Inflammatory macrophage treated with lipopolysaccharide for 4 hours (primary cell): ENCODE measurements at regions not wholly inside any gene's neighbourhood (a gene's known extent, or its start where the extent isn't known, plus 50 kb on each side); places are given as distances from the start of the nearest gene placed in this dataset.
"Not testable (repeated sequence)": the region's sequence is repeated elsewhere in the genome, so short reads cannot be mapped to it uniquely, and the experiment has no call there.

Experiments used
- DNase-seq: peaks from one replicate; pipeline ENCODE4 v3.0.0-alpha.2; 2020

DNA sequence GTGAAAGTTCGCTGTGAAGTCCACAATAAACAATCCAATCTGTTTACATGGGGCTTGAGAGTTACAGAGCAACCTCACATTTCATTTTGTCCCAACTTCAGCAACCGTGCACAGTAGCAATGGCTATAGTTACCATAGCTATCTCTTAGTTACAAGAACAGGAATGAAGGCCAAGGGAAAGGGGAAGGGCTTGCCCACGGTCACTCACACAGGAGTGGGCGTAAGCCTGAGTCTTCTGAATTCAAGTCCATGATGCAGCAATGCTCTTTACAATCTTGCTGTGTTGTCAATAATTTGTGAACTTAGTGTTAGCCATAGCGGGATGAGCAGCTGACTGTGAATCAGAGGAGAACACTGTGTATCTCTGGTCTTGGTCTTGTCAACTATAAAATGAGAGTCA, 102.9 kb downstream of the ADAMTS15 start:
- DNase-seq = peak; percentile 84

DNA sequence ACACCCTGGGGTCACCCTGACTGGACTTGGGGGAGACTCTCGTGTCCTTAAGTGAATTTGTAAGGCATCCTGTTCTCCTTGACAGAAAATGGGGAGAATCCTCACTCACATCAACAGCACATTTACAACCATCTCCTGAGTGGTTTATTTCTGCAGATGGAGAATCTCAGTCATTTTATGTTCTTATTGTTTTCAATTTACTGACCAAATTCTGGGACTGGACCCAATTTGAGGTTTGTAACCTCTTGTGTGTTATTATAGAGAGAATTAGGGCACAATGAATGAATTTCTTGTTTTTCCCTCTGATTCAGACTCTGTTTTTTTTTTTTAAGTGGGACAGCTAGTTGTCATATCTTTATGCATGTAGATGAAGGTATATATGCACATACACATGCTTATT, 104.9 kb downstream of the ADAMTS15 start:
- DNase-seq = no peak

DNA sequence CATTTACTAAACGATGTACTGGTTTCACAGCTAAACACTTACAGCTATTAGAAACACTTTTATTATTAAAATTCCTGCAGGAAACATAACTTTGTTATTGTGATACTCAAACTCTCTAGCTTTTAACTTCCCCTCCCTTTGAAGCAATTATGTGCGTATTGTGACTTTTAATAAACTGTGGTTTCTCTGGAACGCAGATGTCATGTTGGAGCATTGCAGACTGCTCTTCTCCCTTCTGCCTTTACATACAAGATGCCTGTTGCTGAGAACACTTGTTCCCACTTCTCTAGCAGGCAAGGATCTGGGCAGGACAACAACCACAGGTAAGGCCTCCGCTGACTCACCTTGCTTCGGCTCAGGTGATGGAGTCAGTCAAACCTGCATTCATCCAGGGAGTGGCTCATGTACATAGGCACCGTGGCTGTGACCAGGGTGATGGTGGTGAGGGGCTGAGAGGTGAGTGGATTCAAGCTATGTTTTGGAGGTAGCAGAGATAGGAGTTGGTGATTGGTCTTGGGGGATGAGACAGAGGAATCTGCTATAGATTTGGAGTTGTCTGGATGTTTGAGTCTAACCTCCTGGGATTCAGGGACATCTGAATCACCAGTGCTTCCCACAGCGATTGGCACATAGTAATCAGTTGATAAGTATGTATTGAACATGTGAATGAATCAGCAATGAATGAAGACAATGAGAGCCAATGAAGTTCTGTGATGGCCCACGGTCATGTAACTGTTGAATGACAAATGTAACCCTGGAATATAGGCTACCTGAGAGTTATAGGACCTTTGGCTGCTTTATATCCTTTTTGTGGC, 106.0 kb downstream of the ADAMTS15 start:
- no peak for DNase-seq

DNA sequence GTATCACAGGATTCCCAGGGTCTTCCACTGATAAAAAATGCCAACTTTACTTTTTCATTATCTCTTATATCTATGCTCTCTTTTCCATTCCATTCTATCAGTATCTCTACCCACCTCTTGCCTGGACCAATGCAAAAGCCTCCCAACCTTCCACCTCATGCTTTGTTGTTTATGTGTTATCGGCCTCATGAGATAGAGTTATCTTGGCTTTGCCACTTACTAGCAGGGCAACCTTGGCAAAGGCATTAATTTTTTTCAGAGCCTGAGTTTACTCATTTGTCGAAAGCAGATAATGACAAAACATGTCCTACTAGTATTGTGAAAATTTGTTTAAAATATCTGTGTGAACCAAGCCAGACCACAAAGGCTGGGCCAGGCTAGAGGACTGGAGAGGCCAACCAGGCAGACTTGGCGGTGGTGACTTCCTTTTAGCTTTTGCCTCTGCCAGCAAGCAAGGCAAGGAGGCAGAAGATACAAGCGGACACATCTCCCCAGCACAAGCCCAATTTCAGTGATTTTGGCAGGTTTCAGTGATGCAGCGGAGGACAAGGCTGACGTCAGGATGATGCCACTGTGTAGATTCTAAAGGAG, 106.9 kb downstream of the ADAMTS15 start:
- DNase-seq = no peak

DNA sequence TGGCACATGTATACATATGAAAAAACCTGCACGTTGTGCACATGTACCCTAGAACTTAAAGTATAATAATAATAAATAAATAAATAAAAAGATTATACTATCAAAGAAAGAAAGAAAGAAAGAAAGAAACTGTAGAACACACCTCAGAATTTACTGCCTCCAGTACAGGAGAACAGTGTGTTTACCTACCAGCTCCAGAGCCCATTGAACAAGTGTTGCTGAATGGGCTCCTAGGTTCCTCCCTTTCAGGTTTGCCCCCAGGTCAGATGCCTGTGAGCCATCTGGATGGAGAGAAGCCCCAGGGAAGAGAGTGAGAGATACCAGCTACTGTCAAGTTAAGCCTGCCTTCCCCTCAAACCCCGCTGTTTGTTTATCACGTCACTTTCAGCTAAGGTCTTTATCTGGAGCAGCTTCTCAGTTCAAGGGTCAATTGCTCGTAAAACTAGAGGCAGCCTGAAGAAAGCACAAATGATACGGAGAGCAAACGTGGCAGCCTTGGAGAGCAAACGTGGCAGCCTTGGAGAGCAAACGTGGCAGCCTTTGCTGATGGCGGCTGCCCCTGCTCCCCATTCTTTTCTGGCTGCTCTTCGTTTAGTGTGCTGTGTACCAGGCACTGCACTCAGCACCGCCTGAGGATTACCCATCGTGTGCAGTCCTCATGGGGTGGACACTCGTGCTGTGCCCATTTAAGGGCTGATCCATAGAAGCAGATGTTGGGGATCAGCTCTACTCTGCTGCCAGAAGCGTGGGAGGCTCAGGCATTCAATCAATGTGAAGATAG, 111.7 kb downstream of the ADAMTS15 start:
- no peak for DNase-seq

DNA sequence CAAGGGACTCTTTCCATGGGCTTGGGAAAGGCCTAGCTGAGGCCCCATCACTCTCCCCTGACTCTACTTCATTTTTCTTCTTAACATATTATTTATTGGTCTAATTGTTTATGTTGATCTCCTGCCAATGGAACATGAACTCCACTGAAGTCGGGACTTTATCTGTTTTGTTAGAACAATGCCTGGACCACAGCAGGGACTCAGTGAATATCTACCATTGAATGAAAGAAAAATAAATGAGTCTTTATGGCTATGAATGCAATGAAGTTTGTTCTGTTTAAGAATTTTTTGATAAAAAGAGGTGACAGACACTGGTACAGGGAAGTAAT, 112.3 kb downstream of the ADAMTS15 start:
- DNase-seq = no peak

DNA sequence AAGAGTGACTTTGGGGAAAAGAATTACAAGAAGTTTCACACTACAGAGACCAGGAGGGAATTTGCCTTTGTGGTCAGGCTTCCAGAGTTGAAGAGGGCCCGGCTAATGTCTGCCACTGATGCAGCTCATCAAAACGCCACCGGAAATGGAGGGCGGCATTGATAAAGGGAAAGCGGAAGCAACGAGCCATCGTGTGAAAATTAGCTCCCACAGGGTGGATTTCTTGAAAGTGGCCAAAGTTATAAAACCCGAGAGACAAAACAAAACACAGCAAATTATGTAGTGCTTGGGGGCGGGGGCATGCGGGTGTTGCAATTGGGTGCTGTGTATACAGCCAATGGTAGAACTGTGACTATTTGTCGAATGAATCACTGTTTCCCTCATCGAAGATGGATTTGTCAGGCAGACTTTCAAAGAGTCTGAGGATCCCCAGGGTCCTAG, 113.0 kb downstream of the ADAMTS15 start:
- no peak for DNase-seq

DNA sequence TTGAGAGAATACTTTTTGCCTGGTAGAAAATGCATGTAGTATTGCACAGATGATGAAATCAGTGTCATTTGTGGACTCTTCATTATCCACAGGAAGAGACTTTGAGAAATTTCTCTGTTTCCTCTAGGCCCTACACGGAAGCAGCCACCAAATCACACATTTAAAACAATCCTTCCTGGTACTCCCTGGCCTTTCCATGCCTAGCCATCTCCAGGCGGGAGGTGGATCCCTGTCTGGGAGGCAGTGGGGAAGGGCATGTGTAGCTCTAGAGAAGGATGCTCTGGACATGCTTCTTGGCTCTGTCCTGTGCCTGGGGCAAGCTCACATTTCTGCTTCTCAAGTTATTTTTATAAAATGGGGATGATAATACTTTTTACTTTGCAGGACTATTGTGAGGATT, 114.1 kb downstream of the ADAMTS15 start:
- no peak for DNase-seq

DNA sequence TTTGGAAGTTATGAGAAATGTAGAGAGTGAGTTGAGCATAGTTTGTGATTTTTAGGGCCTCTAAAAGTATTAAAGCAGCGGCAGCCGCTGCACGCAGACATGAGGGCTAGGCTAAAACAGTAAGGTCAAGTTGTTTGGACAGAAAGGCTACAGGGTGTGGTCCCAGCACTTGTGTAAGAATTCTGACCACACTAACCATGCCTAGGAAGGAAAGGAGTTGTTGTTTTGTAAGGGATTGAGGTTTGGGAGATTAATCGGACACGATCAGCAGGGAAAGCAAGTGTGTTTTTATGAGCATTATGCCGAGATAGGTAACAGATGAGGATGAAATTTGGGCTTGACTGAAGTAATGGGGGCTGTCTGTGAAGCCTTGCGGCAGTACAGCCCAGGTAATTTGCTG, 117.9 kb downstream of the ADAMTS15 start:
- not testable (repeated sequence) for DNase-seq

DNA sequence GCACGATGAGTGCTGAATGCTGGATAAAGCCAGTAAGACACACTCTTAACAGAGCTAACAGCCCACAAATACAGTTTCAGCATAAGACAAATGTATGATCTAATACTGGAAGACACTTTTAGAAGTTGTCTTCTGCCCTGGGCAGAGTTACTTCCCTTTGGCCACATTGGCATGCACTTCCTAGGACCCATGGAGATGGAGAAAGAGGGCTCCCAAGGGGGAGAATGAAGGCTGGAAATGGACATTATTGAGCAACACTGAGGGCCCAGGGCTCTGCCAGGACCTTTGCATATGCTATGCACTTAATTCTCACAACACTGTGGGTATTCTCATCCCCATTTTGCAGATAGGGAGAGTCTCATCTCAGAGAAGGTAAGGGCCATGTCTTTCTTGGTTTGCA, 123.1 kb downstream of the ADAMTS15 start:
- DNase-seq = no peak

DNA sequence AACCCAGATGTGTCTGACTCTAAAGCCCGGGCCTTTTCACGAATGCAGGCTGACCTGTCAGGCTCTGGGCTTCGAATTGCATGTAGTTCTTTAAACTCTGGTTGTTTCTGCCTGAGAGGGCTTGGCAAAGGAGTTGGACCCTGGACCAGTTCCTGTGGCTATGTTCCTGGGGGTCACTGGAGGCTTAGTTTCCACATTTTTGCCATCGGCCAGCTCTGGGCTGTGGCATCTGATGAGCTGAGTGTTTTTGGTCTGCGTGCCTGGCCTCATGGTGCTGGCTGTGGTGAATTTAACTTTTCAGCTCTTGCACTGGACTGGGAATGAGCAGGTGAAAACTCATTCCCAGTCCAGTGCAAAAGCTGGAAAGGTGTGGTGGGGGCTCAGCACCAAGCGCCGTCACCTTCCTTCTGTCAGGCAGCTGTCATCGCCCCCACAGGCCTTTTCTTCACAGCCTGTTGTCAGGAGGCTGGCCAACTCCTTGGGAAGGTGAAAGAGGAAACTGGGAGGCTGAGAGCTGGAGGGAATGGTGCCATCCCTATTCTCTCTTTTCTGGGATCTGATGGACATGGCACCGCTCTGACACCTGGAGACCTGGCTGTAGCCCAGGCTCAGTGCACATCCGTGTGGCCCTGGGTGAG, 123.6 kb downstream of the ADAMTS15 start:
- no peak for DNase-seq

DNA sequence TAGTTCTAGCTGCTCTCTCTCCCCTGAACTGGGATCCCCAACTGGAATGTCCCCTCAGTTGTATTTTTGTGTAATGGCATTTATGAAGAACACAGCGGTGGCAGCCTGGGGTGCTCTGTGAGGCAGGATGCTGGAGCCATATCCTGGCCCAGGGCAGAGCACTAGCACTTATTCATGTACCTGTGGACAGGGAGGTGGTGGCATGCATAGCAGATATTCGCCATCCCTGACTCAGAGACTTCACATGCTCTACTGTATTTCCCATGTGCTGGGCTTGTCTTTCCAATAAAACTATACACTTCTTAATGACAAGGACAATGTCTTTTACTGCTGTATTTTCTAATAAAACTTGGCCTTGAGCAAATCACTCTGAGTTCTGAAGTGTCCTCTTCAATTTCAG, 125.3 kb downstream of the ADAMTS15 start:
- no peak for DNase-seq

DNA sequence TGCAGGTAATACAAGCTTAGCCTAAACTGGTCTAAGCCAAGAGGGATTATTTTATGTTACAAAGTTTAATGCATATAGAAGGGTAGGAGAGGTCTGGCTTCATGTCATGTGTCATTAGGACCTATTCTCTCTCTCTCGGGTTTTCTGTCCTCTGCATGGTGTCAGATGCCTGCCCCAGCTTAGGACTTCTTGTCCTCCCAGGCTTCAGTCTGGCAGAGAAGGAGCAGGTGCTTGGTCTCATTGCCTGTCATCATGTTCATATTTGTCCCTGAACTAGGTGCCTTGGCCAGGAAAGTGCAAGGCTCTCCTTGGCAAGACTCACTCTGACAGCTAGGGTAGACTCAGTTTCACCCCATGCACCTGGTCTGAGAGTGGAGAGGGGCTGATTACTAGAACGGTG, 126.3 kb downstream of the ADAMTS15 start:
- DNase-seq = no peak

DNA sequence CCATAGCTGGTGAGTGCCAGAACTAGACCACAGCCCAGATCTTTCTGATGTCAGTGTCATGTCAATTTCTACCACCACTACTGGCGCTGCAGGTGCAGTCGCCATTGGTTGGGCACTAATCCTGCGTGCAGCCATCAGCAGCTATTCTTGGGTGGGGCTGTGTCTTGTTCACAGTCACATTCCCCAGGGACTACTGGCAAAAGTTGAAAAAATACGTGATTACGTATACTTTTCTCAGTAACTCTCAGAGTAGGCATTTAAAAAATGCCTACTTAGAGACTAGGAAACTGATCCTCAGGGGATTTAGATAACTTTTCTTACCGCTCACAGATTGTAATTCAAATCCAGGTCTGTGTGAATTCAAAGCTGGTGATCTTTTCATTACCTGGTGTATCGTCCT, 127.7 kb downstream of the ADAMTS15 start:
- no peak for DNase-seq

DNA sequence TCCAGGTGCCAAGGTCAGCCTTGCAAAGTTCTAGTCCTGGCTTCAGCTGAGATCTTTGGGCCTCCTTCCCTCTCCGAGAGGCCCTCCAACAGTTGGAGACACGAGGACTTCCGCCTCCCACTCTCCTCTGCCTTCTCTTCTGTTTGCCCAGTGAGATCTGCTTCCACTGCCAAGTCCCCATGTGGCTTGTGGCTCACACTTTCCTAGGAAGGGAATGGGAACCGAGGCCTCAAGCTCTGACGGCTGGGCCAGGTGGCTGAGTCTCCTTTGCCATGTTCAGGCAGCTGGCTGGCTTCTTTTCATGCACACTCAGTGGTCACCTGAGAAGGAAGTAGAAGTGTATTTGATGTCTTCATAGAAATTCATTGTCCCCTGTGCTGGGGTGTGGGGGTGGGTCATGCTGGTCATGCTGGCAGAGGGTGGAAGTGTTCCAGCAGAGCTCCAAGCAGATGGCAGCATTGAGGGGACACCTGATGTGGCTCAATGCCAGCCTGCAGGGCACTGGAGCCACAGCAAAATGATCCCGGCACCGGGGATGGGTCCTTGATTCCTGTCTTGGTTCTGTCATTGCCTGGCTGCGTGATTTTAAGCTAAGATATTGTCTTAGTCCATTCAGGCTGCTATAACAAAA, 130.4 kb downstream of the ADAMTS15 start:
- no peak for DNase-seq

DNA sequence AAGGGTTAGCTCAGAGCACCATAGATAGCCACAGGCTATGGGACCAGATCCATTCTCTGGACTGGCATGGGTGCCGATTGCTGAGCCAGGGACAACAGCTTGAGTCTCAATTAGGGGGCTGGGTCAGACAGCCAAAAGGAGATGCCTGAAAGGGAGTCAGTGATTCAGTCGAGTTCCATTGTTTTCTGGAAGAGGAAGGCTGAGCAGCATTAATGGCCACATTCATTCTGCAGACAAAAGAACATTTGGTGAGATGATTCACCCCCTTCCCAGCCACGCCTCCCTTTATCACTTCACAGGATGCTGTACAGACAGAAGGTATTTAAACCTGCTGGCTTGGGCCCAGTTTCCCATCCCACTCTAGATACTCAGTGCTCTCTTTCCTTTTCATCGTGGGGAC, 131.9 kb downstream of the ADAMTS15 start:
- no peak for DNase-seq

DNA sequence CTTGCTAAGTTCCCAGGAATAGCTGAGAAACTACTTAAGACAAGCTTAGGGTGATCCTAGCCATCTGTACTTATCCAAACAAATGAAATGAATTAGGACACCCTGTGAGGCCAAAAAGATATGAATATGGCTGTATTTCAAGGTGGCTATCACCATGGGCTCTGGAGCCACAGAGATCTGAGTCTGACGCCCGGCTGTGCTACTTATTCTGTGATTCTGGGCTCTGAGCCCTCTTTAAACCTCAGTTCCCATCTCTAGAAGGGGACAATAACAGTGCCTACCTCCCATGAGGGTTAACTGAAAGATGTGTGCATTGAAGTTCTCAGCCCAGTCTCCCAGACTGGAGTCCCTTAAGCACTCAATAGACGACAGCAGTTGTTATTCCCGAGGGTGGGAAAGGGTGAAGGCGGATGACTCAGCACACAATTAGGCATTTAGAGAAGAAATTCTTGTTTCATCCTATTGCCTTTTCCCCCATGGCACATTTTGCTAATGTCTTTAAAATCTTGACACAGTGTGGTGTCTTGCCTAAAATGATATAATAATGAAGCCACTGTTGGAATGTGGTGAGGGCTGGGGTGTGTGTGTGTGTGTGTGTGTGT, 132.5 kb downstream of the ADAMTS15 start:
- no peak for DNase-seq

DNA sequence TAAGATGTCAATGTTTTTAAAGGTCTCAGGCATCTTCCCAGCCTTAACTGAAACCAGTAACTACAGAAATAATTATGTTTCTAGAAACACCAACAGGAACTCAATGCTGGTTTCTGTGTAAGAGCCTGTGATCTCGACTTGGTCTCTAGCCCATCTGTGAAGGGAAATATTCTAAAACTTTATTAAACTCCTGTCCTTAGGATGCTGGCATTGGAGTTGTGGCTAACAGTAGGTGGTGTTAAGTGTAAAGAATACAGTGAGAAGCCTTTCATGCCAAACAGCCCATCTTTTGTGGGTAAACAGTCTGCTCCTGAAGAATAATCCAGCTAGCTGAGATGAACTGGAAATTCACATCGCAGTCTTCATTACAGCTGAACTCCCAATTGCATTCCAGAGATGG, 133.2 kb downstream of the ADAMTS15 start:
- no peak for DNase-seq

DNA sequence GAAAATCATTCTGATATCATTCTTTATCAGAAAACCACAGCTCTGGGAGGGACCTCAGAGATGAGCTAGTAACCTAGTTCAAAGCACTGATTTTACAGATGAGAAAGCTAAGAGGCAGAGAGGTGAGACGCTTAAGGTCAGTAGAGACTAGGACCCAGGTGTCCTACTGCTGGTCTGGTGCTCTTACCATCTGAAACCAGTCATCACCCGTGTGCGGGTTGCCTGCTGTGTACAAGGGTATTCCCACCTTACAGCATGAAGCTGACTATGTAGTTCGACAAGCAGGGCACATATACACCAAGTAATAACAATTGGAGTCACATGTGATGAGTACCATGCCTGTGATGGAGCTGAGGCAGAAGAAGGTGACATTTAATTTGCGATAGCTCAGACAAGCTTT, 133.7 kb downstream of the ADAMTS15 start:
- no peak for DNase-seq

DNA sequence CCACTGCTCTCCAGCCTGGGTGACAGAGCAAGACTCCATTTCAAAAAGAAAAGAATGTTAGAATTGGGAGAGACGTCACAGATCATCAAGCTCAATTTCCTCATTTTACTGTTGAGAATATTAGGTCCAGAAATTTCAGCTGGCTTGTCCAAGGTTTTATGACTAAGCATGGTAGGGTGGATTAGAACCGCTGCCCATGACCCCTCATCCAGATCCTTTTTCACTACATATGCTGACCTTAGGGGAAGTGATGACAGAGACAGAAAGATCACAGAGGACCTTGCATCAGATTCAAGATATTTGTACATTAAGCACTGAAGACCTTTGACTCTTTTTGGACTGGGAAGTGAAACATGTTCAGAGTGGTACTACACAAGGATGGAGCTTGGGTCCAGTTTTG, 134.5 kb downstream of the ADAMTS15 start:
- DNase-seq = peak; percentile 37

DNA sequence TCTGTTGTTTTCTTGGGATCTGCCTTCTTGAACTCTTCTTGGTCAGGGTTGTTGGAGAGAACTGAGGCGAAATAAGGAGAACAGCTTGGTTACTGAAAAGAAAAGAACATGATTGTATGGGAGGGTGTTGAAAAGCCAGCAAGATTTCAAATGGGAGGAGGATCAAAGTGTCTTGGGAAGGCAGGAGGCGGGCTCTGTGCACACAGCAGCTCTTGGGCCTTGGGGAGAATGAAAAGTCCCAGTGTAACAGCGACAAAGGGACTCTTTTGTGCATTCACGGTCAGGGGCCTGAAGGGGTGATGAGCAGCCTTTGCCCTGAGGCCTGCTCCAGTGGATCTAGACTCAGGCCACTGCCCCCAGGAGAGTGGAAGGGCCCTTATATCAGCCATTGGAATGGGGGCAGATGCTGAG, 135.4 kb downstream of the ADAMTS15 start:
- no peak for DNase-seq

DNA sequence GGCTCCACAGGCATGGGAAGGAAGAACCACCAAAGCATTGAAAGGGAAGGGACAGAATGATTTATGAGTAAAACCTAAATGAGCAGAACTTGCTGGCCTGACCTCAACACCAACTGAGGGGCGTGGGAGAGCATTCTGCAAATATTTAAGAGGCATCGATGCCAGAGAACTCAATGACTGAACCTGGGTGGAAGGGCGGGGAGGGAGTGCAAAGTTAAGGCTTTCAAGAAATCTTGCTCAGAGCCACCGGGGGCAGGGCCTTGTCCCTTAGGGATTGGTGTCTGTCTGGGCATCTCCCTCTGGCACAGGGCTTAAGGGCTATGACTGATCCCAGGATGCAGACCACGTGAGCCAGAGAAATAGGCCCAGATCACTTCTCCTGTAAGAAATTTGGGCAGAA, 137.1 kb downstream of the ADAMTS15 start:
- no peak for DNase-seq

DNA sequence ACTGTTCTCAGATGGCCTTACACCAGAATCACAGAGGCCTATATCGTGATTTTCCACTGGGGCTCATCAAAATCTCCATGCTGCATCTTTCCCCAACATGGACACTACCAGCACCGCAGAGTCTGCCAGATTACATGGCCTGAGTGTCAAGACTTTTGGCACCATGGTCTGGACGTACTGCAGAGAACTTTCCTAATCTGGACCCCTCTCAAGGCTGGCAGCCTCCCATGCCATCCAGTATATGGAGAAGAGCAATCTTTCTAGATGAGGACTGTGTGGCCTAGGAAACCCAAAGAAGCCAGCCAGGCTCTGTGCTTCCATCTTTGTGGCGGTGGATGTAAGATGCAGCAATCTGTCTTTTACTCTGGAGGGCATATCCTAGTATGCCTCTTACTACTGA, 139.2 kb downstream of the ADAMTS15 start:
- no peak for DNase-seq
